Mammary epithelial cell (primary cell): ENCODE measurements at regions not wholly inside any gene's neighbourhood (a gene's known extent, or its start where the extent isn't known, plus 50 kb on each side); places are given as distances from the start of the nearest gene placed in this dataset.

Experiments used
- CTCF ChIP-seq, 2 donors: IDR thresholded peaks in 1 of 2; conservative IDR thresholded peaks in 1 of 2; 2 replicates each; pipeline ENCODE4 v1.5.1; 2011 to 2012; ENCODE audit warnings: inconsistent platforms in 2 of 2, low read length in 2 of 2, mild to moderate bottlenecking in 2 of 2, control low read depth in 1 of 2, low read depth in 1 of 2; ENCODE audit not compliant: insufficient read depth in 1 of 2; ENCODE audit errors: extremely low read depth in 1 of 2
- EZH2 ChIP-seq: IDR thresholded peaks from 2 replicates; pipeline ENCODE4 v1.6.1; 2012; ENCODE audit warnings: low read length, inconsistent platforms, borderline replicate concordance

GRCh38 chr13:80100636-80101035 lies 240.3 kb downstream of the SPRY2 start:
- TF ChIP-seq EZH2 (no peak), CTCF (conservative IDR thresholded peaks at IDR 0.05 in 1 of 2, IDR thresholded peaks at IDR 0.05 in 1 of 2; ENCODE audit: extremely low read depth in 1 of 2, insufficient read depth in 1 of 2, low read depth in 1 of 2, low read length in 2 of 2) (no peak)
